Mesenchymal stem cell (in vitro differentiated cells and primary cell): ENCODE measurements at regions not wholly inside any gene's neighbourhood (a gene's known extent, or its start where the extent isn't known, plus 50 kb on each side); places are given as distances from the start of the nearest gene placed in this dataset.
A peak's percentile ranks its signal among the peaks of the same experiment; 100 is the strongest.

ENCODE experiments used
- DNase-seq: peaks from one replicate; pipeline ENCODE4 v3.0.0-alpha.2; 2013
- H2AFZ ChIP-seq: one replicate; pipeline ENCODE4 v1.6.1; 2013; ENCODE audit warnings: low read depth, mild to moderate bottlenecking, control low read depth, inconsistent platforms, low read length, moderate library complexity
- H2AK5ac ChIP-seq: 2 replicates; pipeline ENCODE4 v1.6.1; 2013; ENCODE audit warnings: low read length, moderate library complexity, mild to moderate bottlenecking, inconsistent platforms; ENCODE audit not compliant: severe bottlenecking
- H2BK120ac ChIP-seq: one replicate; pipeline ENCODE4 v1.6.1; 2013; ENCODE audit warnings: low read depth, mild to moderate bottlenecking, inconsistent platforms, low read length, moderate library complexity
- H2BK12ac ChIP-seq, 2 experiments: one replicate each; pipeline ENCODE4 v1.6.1; 2013; ENCODE audit warnings: inconsistent platforms in 2 of 2, low read length in 2 of 2, mild to moderate bottlenecking in 2 of 2, moderate library complexity in 2 of 2, control low read depth in 1 of 2
- H2BK15ac ChIP-seq: one replicate; pipeline ENCODE4 v1.6.1; 2013; ENCODE audit warnings: mild to moderate bottlenecking, low read depth, inconsistent platforms; ENCODE audit not compliant: poor library complexity, severe bottlenecking
- H2BK5ac ChIP-seq: 2 replicates; pipeline ENCODE4 v1.6.1; 2013; ENCODE audit warnings: low read depth, mild to moderate bottlenecking, low read length, control low read depth, inconsistent platforms; ENCODE audit not compliant: poor library complexity, severe bottlenecking
- H3K14ac ChIP-seq, 2 experiments: one replicate each; pipeline ENCODE4 v1.6.1; 2013; ENCODE audit warnings: inconsistent platforms in 2 of 2, low read length in 2 of 2, control low read depth in 1 of 2, mild to moderate bottlenecking in 1 of 2, moderate library complexity in 1 of 2
- H3K18ac ChIP-seq, 2 experiments: one replicate each; pipeline ENCODE4 v1.6.1; 2013; ENCODE audit warnings: inconsistent platforms in 2 of 2, low read length in 2 of 2, control low read depth in 1 of 2, low read depth in 1 of 2, mild to moderate bottlenecking in 1 of 2
- H3K23ac ChIP-seq, 2 experiments: one replicate each; pipeline ENCODE4 v1.6.1; 2013; ENCODE audit warnings: inconsistent platforms in 2 of 2, low read length in 2 of 2, mild to moderate bottlenecking in 2 of 2, moderate library complexity in 2 of 2, control low read depth in 1 of 2
- H3K27ac ChIP-seq: 2 replicates; pipeline ENCODE4 v1.5.1; 2013; ENCODE audit warnings: mild to moderate bottlenecking, moderate library complexity, low read length, control low read depth, inconsistent platforms; ENCODE audit not compliant: poor library complexity, severe bottlenecking
- H3K27me3 ChIP-seq, 2 experiments: 2 replicates each; pipeline versions ENCODE4 v1.6.1 to v1.7.0; 2013; ENCODE audit warnings: low read length in 2 of 2, mild to moderate bottlenecking in 2 of 2, moderate library complexity in 2 of 2, control low read depth in 1 of 2, inconsistent platforms in 1 of 2; ENCODE audit not compliant: control insufficient read depth in 1 of 2, insufficient read depth in 1 of 2
- H3K36me3 ChIP-seq, 2 experiments: 2 replicates each; pipeline versions ENCODE4 v1.6.1 to v1.7.0; 2013; ENCODE audit warnings: low read length in 2 of 2, control low read depth in 1 of 2, inconsistent platforms in 1 of 2, low read depth in 1 of 2, mild to moderate bottlenecking in 1 of 2; ENCODE audit not compliant: insufficient read depth in 2 of 2, control insufficient read depth in 1 of 2
- H3K4ac ChIP-seq, 2 experiments: one replicate each; pipeline ENCODE4 v1.6.1; 2013; ENCODE audit warnings: inconsistent platforms in 2 of 2, low read length in 2 of 2, mild to moderate bottlenecking in 2 of 2, moderate library complexity in 2 of 2, control low read depth in 1 of 2, low read depth in 1 of 2
- H3K4me1 ChIP-seq: 2 replicates; pipeline ENCODE4 v1.6.1; 2013; ENCODE audit warnings: low read depth, low read length, control low read depth; ENCODE audit not compliant: control insufficient read depth, insufficient read depth
- H3K4me2 ChIP-seq: 2 replicates; pipeline ENCODE4 v1.6.1; 2013; ENCODE audit warnings: low read length, mild to moderate bottlenecking, inconsistent platforms; ENCODE audit not compliant: poor library complexity, severe bottlenecking
- H3K4me3 ChIP-seq, 2 experiments: 2 replicates each; pipeline versions ENCODE4 v1.5.1 to v1.7.0; 2013; ENCODE audit warnings: low read length in 2 of 2, mild to moderate bottlenecking in 2 of 2, control low read depth in 1 of 2, low read depth in 1 of 2; ENCODE audit not compliant: insufficient read depth in 1 of 2
- H3K79me1 ChIP-seq: replicated peaks from 2 replicates; pipeline ENCODE4 v1.6.1; 2013; ENCODE audit warnings: mild to moderate bottlenecking, control low read depth, low read length, inconsistent platforms; ENCODE audit not compliant: poor library complexity, severe bottlenecking
- H3K9ac ChIP-seq: 2 replicates; pipeline ENCODE4 v1.7.0; 2013; ENCODE audit warnings: mild to moderate bottlenecking, low read length, moderate library complexity
- H3K9me3 ChIP-seq: 2 replicates; pipeline ENCODE4 v1.7.0; 2013; ENCODE audit warnings: mild to moderate bottlenecking, low read length; ENCODE audit not compliant: control insufficient read depth
- H4K8ac ChIP-seq: one replicate; pipeline ENCODE4 v1.6.1; 2013; ENCODE audit warnings: inconsistent platforms, mild to moderate bottlenecking, low read length, moderate library complexity
- H4K91ac ChIP-seq: one replicate; pipeline ENCODE4 v1.6.1; 2013; ENCODE audit warnings: mild to moderate bottlenecking, low read length, inconsistent platforms
- WGBS: methylation state at CpG from one replicate; pipeline ENCODE4 v1.1.7; 2013; ENCODE audit warnings: mixed read lengths; 5-methylcytosine and 5-hydroxymethylcytosine counted together

DNA sequence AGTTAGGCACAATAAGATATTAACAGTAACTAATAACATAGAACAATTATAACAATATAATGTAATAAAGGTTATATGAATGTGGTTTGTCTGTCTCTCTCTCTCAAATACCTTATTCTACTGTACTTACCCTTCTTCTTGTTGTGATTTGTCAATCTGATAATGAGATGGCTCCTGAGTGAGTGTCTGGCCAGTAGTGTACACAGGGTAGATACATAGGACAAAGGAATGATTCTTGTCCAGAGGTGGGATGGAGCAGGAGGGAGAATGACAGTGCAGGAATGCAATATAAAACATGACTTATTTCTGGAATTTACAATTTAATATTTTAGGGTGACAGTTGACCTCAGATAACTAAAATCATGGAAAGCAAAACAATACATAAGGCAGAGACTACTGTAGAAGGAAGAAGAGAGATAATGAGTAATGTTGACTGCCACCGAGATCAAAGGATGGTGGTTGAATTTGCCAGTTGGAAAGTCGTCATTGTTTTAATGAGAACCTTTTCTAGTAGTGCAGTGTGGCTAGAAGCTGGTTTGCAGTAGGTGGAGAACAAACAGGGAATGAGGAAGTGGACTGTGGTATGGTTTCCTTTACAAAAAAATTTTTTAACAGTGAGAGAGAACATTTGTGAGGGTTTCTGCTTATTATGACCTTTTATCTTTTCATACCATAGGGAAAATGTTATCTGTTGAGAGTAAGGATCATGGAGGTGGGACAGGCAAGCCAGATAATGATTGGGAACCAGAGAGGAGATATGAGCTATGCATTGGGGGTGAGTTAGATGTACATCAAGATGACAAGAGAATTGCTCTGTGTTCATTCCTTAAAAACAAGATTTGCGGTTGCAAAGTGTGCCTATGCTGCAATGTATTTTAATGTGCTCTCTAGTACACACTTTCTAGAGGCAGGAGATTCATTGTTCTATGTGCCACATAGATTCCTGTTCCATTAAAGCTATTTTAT, 458.3 kb downstream of the BTG1 start:
- DNase-seq: no peak
- Histone ChIP-seq H3K14ac (no peak overlapping the region), H3K4me1 (no peaks in the 10 kb centered on the region), H3K79me1 (no peaks in the 10 kb centered on the region), H3K9me3 (no peaks in the 10 kb centered on the region), H2AFZ (no peak overlapping the region), H3K18ac (no peak overlapping the region), H3K4me2 (no peak overlapping the region), H2BK12ac (no peak overlapping the region), H3K4ac (no peak overlapping the region), H3K27me3 (no peaks in the 10 kb centered on the region), H2BK15ac (no peak overlapping the region), H3K4me3 (no peak overlapping the region), H3K23ac (no peak overlapping the region), H4K8ac (no peak overlapping the region), H2BK120ac (no peak overlapping the region), H3K36me3 (no peaks in the 10 kb centered on the region), H3K27ac (no peak overlapping the region), H3K9ac (no peak overlapping the region), H2AK5ac (no peak overlapping the region), H2BK5ac (no peak overlapping the region), H4K91ac (no peak overlapping the region)
- WGBS: 69% methylated on average over 2 of the region's 3 CpGs

- DNase-seq: peak; percentile 26
- Histone ChIP-seq H3K79me1 (no peaks in the 10 kb centered on the region), H3K18ac (no peak overlapping the region), H3K4me1 (no peaks in the 10 kb centered on the region), H3K23ac (no peak overlapping the region), H3K27ac (no peak overlapping the region), H2BK5ac (no peak overlapping the region), H3K9ac (no peak overlapping the region), H3K36me3 (no peaks in the 10 kb centered on the region), H3K9me3 (no peaks in the 10 kb centered on the region), H3K4me3 (no peak overlapping the region), H2BK120ac (no peak overlapping the region), H2AK5ac (no peak overlapping the region), H2BK12ac (no peak overlapping the region), H2AFZ (no peak overlapping the region), H4K91ac (no peak overlapping the region), H2BK15ac (no peak overlapping the region), H4K8ac (no peak overlapping the region), H3K27me3 (no peaks in the 10 kb centered on the region), H3K14ac (no peak overlapping the region), H3K4ac (no peak overlapping the region), H3K4me2 (no peak overlapping the region)
- 81% methylated on average over 1 of the region's 2 CpGs for WGBS
These were observed 459.7 kb downstream of the BTG1 start for GRCh38 chr12:91685917-91686316.

DNA sequence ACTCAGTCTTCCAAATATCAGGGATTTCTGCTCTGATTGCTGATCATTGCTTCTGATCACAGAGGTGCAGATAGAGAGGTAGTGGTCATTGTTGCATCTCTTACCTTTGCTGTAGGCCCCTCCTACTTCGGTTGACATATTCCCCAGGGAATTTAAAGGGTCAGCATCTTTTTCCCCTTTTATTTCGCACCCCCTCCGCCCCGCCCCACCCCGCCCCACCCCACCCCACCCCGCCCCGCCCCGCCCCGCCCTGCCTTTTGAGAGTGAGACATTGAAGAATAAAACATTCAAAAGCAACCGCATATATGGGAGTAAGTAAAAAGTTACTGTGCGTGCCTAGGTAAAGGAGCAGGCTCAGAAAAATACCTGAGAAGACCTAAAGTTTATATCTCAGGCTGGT, 463.9 kb downstream of the BTG1 start:
- Histone ChIP-seq H3K4me3 (no peak overlapping the region), H3K9ac (no peak overlapping the region), H3K18ac (no peak overlapping the region), H3K4me2 (no peak overlapping the region), H2BK12ac (no peak overlapping the region), H4K91ac (no peak overlapping the region), H3K27ac (no peak overlapping the region), H2BK120ac (no peak overlapping the region), H2AK5ac (no peak overlapping the region), H4K8ac (no peak overlapping the region), H3K79me1 (no peaks in the 10 kb centered on the region), H3K9me3 (no peaks in the 10 kb centered on the region), H3K27me3 (no peaks in the 10 kb centered on the region), H3K23ac (no peak overlapping the region), H2AFZ (no peak overlapping the region), H2BK15ac (no peak overlapping the region), H3K36me3 (no peaks in the 10 kb centered on the region), H3K4me1 (no peaks in the 10 kb centered on the region), H2BK5ac (no peak overlapping the region), H3K14ac (no peak overlapping the region), H3K4ac (no peak overlapping the region)
- DNase-seq: no peak
- no CpG with 5 or more reads among the region's 11 CpGs for WGBS

DNA sequence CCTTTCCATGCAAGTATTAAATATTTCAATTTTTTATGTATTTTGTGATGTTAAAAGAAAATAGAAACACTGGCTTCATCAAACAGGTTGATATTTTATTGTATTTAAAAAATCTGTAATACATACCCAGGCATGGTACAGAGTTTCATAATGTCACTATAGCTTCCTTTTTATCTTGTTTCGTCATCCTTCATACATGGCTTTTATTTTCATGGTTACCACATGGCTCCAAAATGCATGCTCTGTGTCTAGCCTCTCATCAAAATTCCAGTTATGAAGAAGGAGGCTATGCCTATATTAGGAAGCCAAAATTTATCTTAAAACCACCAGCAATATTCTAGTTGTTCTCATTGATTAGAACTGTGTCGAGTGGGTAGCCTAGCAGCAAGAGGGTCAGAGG, 464.8 kb downstream of the BTG1 start:
- Histone ChIP-seq H2AFZ (no peak overlapping the region), H3K36me3 (no peaks in the 10 kb centered on the region), H3K4me2 (no peak overlapping the region), H3K23ac (no peak overlapping the region), H4K91ac (no peak overlapping the region), H3K27ac (no peak overlapping the region), H3K79me1 (no peaks in the 10 kb centered on the region), H3K4me3 (no peak overlapping the region), H4K8ac (no peak overlapping the region), H2BK15ac (no peak overlapping the region), H3K9me3 (no peaks in the 10 kb centered on the region), H3K4me1 (no peaks in the 10 kb centered on the region), H3K9ac (no peak overlapping the region), H3K27me3 (no peaks in the 10 kb centered on the region), H3K18ac (no peak overlapping the region), H2BK120ac (no peak overlapping the region), H2BK5ac (no peak overlapping the region), H3K14ac (no peak overlapping the region), H2BK12ac (no peak overlapping the region), H3K4ac (no peak overlapping the region), H2AK5ac (no peak overlapping the region)
- WGBS: 100% methylated on average over 1 of the region's 2 CpGs
- DNase-seq: no peak
